ENCODE measurements at regions not wholly inside any gene's neighbourhood (a gene's known extent, or its start where the extent isn't known, plus 50 kb on each side); places are given as distances from the start of the nearest gene placed in this dataset.

DNA sequence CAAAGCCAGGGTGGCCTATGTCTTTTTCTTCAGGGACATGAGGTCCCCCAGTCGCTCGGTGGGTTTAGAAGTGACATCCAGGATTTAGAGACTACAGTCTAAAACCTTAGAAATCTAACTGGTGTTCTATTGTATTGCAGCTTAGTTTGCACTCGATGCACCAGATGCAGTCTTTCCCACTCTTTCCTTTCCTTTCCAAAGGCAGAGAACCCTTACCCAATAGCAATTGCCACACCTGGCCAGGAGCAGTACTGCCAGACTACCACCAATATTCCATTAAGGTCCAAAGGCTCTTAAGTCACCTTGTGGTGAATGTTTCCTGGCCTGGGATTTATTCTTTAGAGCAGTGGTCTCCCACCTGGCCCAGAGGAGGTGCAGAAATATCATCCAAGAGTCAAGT is 1068.8 kb downstream of the FAM133A start (continued):
- no peak for TF ChIP-seq ZNF462 (CRISPR knock-in tag; IDR thresholded peaks at IDR 0.05)
- no peak for TF ChIP-seq STAT1 (IDR thresholded peaks at IDR 0.05; ENCODE audit: unreplicated experiment)
- TF ChIP-seq ETS1 (IDR thresholded peaks at IDR 0.05), result no peak
- no peak for TF ChIP-seq EZH2phosphoT487 (IDR thresholded peaks at IDR 0.05; ENCODE audit: unreplicated experiment)
- no peak for TF ChIP-seq ZNF114 (CRISPR knock-in tag; IDR thresholded peaks at IDR 0.05)
- TF ChIP-seq, protein P1, sequence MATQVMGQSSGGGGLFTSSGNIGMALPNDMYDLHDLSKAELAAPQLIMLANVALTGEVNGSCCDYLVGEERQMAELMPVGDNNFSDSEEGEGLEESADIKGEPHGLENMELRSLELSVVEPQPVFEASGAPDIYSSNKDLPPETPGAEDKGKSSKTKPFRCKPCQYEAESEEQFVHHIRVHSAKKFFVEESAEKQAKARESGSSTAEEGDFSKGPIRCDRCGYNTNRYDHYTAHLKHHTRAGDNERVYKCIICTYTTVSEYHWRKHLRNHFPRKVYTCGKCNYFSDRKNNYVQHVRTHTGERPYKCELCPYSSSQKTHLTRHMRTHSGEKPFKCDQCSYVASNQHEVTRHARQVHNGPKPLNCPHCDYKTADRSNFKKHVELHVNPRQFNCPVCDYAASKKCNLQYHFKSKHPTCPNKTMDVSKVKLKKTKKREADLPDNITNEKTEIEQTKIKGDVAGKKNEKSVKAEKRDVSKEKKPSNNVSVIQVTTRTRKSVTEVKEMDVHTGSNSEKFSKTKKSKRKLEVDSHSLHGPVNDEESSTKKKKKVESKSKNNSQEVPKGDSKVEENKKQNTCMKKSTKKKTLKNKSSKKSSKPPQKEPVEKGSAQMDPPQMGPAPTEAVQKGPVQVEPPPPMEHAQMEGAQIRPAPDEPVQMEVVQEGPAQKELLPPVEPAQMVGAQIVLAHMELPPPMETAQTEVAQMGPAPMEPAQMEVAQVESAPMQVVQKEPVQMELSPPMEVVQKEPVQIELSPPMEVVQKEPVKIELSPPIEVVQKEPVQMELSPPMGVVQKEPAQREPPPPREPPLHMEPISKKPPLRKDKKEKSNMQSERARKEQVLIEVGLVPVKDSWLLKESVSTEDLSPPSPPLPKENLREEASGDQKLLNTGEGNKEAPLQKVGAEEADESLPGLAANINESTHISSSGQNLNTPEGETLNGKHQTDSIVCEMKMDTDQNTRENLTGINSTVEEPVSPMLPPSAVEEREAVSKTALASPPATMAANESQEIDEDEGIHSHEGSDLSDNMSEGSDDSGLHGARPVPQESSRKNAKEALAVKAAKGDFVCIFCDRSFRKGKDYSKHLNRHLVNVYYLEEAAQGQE (IDR thresholded peaks at IDR 0.05; ENCODE audit: unreplicated experiment), result no peak
- no peak for TF ChIP-seq CREB1 (CRISPR knock-in tag; IDR thresholded peaks at IDR 0.05; ENCODE audit: low read depth)
- TF ChIP-seq NANOG (IDR thresholded peaks at IDR 0.05; ENCODE audit: borderline replicate concordance), result no peak
- TF ChIP-seq EZH2 (IDR thresholded peaks at IDR 0.05; ENCODE audit: low read depth, unreplicated experiment), result no peak

Measured in GM23338 (cell line).